Activated naive CD8-positive, alpha-beta T cell treated with anti-CD3 and anti-CD28 coated beads for 36 hours (primary cell): ENCODE measurements at regions not wholly inside any gene's neighbourhood (a gene's known extent, or its start where the extent isn't known, plus 50 kb on each side); places are given as distances from the start of the nearest gene placed in this dataset.

Source experiments
- DNase-seq: peaks from one replicate; pipeline ENCODE4 v3.0.0; 2021
- H3K27ac Mint-ChIP-seq: one replicate; pipeline ENCODE4 v1.8.0; 2022; ENCODE audit warnings: mild to moderate bottlenecking, moderate library complexity, mixed read lengths
- H3K27me3 Mint-ChIP-seq: one replicate; pipeline ENCODE4 v1.8.0; 2022; ENCODE audit warnings: mild to moderate bottlenecking, mixed read lengths
- H3K36me3 Mint-ChIP-seq: one replicate; pipeline ENCODE4 v1.8.0; 2021; ENCODE audit warnings: mild to moderate bottlenecking, mixed read lengths
- H3K4me1 Mint-ChIP-seq: one replicate; pipeline ENCODE4 v1.8.0; 2021; ENCODE audit warnings: mixed read lengths
- H3K4me3 Mint-ChIP-seq: one replicate; pipeline ENCODE4 v1.8.0; 2022; ENCODE audit warnings: mild to moderate bottlenecking, moderate library complexity, mixed read lengths
- H3K9me3 Mint-ChIP-seq: one replicate; pipeline ENCODE4 v1.8.0; 2022; ENCODE audit warnings: mixed read lengths

- no peaks in the 10 kb centered on the region for H3K27me3 Mint-ChIP-seq
- no peaks in the 10 kb centered on the region for H3K4me1 Mint-ChIP-seq
- DNase-seq: no peak
- H3K9me3 Mint-ChIP-seq: no peaks in the 10 kb centered on the region
- H3K27ac Mint-ChIP-seq: no peak overlapping the region
- H3K36me3 Mint-ChIP-seq: no peaks in the 10 kb centered on the region
- no peak overlapping the region for H3K4me3 Mint-ChIP-seq
These were observed 793.1 kb downstream of the DTWD2 start for GRCh38 chr5:118195211-118195610.

DNA sequence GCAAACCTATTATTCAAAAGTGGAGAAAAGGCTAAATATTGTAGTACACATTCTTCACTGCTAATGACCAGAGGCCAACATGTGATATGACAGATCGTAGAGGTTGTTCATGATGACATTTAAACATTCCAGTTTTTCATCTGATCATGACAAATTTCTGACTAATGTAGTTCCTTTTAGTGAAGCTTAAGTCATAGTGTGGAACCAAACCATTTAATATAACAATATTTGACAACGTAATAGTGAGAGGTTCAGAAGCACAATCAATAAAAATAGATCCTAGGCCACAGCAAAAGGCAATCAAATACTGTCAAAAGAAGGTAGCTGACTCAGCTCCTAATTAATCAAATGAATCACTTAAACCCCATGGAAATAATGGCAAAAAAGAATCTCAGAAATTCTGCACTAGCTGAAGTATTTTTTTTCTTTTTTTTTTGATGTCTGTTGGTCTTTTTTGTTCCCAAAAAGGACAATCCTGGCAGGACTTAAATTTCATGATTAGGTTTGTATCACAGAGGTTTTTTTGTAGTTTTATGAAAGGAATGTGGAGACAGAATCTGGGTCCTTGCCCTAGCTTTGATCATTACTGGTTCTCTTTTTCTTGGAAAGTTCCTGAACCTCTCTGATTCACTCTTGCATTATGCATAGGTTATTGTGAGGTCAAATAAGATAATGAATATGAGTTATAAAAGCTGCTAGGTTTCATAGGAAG is 795.0 kb downstream of the DTWD2 start:
- no peaks in the 10 kb centered on the region for H3K36me3 Mint-ChIP-seq
- no peak overlapping the region for H3K4me3 Mint-ChIP-seq
- H3K9me3 Mint-ChIP-seq: no peaks in the 10 kb centered on the region
- H3K27me3 Mint-ChIP-seq: no peaks in the 10 kb centered on the region
- no peak for DNase-seq
- no peak overlapping the region for H3K27ac Mint-ChIP-seq
- no peaks in the 10 kb centered on the region for H3K4me1 Mint-ChIP-seq

GRCh38 chr5:118185018-118185417 is 803.3 kb downstream of the DTWD2 start:
- Mint-ChIP-seq H3K27ac (no peak overlapping the region), H3K36me3 (no peaks in the 10 kb centered on the region), H3K9me3 (peaks cover 3% of the 10 kb centered on the region), H3K4me3 (no peak overlapping the region), H3K27me3 (no peaks in the 10 kb centered on the region), H3K4me1 (no peaks in the 10 kb centered on the region)
- no peak for DNase-seq

DNA sequence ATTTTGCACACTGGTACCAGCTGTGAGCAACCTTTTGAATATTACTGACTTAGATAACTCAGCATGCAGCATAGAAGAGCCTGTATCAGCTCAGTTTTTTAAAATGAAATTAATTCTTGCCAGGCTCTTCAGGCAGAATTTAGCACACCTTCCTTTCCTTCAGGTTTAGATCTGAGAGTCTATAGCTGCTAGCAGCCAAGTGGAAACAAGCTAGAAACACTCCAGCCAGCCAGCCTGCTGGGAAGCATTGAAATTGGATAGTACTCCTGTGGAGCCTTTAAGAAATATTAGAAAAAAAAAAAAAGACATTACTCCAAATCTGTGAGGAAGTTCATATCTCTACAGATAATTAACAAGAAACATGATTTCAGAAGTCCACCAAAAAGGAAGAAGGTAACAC is 812.2 kb downstream of the DTWD2 start:
- no peak overlapping the region for H3K27ac Mint-ChIP-seq
- no peak for DNase-seq
- H3K4me1 Mint-ChIP-seq: no peaks in the 10 kb centered on the region

GRCh38 chr5:118174671-118175070 is 813.7 kb downstream of the DTWD2 start:
- H3K9me3 Mint-ChIP-seq: peaks cover 8% of the 10 kb centered on the region
- H3K27ac Mint-ChIP-seq: no peak overlapping the region
- H3K27me3 Mint-ChIP-seq: no peaks in the 10 kb centered on the region
- H3K36me3 Mint-ChIP-seq: no peaks in the 10 kb centered on the region
- no peak for DNase-seq
- no peak overlapping the region for H3K4me3 Mint-ChIP-seq
- no peaks in the 10 kb centered on the region for H3K4me1 Mint-ChIP-seq

More for the DNA sequence above, 812.2 kb downstream of the DTWD2 start:
- Mint-ChIP-seq H3K4me3 (no peak overlapping the region), H3K36me3 (no peaks in the 10 kb centered on the region), H3K9me3 (peaks cover 12% of the 10 kb centered on the region), H3K27me3 (no peaks in the 10 kb centered on the region)

GRCh38 chr5:118173340-118173739 is 815.0 kb downstream of the DTWD2 start:
- Mint-ChIP-seq H3K27ac (no peak overlapping the region), H3K27me3 (no peaks in the 10 kb centered on the region), H3K36me3 (no peaks in the 10 kb centered on the region), H3K4me3 (no peak overlapping the region), H3K4me1 (no peaks in the 10 kb centered on the region), H3K9me3 (peaks cover 5% of the 10 kb centered on the region)
- no peak for DNase-seq

- Mint-ChIP-seq H3K4me1 (no peaks in the 10 kb centered on the region), H3K27me3 (no peaks in the 10 kb centered on the region), H3K9me3 (no peaks in the 10 kb centered on the region), H3K4me3 (no peak overlapping the region), H3K36me3 (no peaks in the 10 kb centered on the region), H3K27ac (no peak overlapping the region)
- DNase-seq: no peak
These were observed 822.7 kb downstream of the DTWD2 start for GRCh38 chr5:118165619-118166018.

GRCh38 chr5:118156181-118156580 is 832.2 kb downstream of the DTWD2 start:
- no peak overlapping the region for H3K27ac Mint-ChIP-seq
- H3K36me3 Mint-ChIP-seq: no peaks in the 10 kb centered on the region
- no peaks in the 10 kb centered on the region for H3K27me3 Mint-ChIP-seq
- no peak overlapping the region for H3K4me3 Mint-ChIP-seq
- H3K9me3 Mint-ChIP-seq: peaks cover 5% of the 10 kb centered on the region
- DNase-seq: no peak
- H3K4me1 Mint-ChIP-seq: no peaks in the 10 kb centered on the region

DNA sequence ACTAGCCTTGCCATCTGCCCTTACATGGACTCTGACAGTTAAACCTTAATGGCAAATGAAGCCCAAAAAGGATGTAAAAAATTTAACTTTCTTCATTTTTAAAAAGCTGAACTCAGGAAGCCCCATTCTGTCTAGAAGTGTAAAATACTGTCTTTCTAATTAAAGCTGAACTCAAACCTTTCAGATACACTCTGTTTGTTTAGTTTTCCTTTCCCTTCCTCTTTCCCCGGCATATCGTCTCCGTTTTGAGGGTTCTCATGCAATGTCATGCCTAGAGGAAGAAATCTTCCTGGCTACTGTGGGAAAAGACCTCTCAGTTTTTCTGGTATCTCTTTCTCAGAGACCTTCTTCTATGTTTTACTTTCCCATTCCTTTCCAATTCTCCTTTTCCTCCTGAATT is 841.5 kb downstream of the DTWD2 start:
- no peaks in the 10 kb centered on the region for H3K36me3 Mint-ChIP-seq
- H3K4me3 Mint-ChIP-seq: no peak overlapping the region
- peaks cover 6% of the 10 kb centered on the region for H3K9me3 Mint-ChIP-seq
- DNase-seq: no peak
- H3K27ac Mint-ChIP-seq: no peak overlapping the region
- no peaks in the 10 kb centered on the region for H3K4me1 Mint-ChIP-seq
- no peaks in the 10 kb centered on the region for H3K27me3 Mint-ChIP-seq

- DNase-seq: no peak
- H3K36me3 Mint-ChIP-seq: no peaks in the 10 kb centered on the region
- no peaks in the 10 kb centered on the region for H3K27me3 Mint-ChIP-seq
- no peak overlapping the region for H3K4me3 Mint-ChIP-seq
- peaks cover 4% of the 10 kb centered on the region for H3K9me3 Mint-ChIP-seq
- H3K27ac Mint-ChIP-seq: no peak overlapping the region
- H3K4me1 Mint-ChIP-seq: no peaks in the 10 kb centered on the region
These were observed 843.8 kb downstream of the DTWD2 start for GRCh38 chr5:118144540-118144939.

GRCh38 chr5:118139361-118139760 is 849.0 kb downstream of the DTWD2 start:
- Mint-ChIP-seq H3K4me1 (no peaks in the 10 kb centered on the region), H3K4me3 (no peak overlapping the region), H3K9me3 (peaks cover 4% of the 10 kb centered on the region), H3K36me3 (no peaks in the 10 kb centered on the region), H3K27me3 (no peaks in the 10 kb centered on the region), H3K27ac (no peak overlapping the region)
- DNase-seq: no peak

DNA sequence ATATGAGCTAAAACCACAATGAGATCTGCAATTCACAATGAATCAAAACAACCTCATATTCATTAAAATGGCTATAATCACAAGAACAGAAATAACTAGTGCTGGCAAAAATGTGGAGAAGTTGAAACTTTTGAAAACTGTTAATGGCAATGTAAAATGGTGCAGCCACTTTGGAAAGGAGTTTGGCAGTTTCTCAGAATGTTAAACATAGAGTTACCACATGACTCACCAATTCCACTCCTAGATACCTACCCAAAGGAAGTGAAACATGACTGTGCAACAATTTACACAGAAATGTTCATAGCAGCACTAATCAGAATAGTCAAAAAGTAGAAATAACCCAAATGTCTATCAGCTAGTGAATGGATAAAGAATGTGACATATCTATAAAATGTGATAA is 862.2 kb downstream of the DTWD2 start:
- no peak for DNase-seq
- Mint-ChIP-seq H3K27me3 (no peaks in the 10 kb centered on the region), H3K9me3 (peaks cover 4% of the 10 kb centered on the region), H3K36me3 (no peaks in the 10 kb centered on the region), H3K4me3 (no peak overlapping the region), H3K27ac (no peak overlapping the region), H3K4me1 (no peaks in the 10 kb centered on the region)

DNA sequence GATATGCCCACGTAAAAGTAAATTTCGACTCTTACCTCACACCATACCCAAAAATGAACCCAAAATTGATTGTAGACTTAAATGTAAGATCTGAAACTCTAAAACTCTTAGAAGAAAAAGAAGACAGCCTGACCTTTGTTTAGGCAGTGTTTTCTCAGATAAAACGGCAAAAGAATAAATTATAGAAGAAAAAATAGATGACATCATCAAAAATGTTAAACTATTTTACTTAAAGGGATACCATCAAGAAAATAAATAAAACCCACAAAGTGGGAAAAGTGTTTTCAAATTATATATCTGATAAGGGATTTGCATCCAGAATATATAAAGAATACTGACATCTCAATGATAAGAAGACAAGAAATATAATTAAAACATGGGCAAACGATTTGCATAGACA is 862.7 kb downstream of the DTWD2 start:
- DNase-seq: no peak
- Mint-ChIP-seq H3K27ac (no peak overlapping the region), H3K4me1 (no peaks in the 10 kb centered on the region), H3K27me3 (no peaks in the 10 kb centered on the region), H3K9me3 (peaks cover 4% of the 10 kb centered on the region), H3K4me3 (no peak overlapping the region), H3K36me3 (no peaks in the 10 kb centered on the region)

DNA sequence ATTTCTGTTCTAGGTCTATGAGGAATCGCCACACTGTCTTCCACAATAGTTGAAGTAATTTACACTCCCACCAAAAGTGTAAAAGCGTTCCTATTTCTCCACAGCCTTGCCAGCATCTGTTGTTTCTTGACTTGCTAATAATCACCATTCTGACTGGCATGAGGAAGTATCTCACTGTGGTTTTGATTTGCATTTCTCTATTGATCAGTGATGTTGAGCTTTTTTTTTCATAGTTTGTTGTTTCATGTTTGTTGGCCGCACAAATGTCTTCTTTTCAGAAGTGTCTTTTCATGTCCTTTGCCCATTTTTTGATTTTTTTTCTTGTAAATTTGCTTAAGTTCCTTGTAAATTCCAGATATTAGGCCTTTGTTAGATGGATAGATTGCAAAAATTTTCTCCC is 867.1 kb downstream of the DTWD2 start:
- Mint-ChIP-seq H3K27ac (no peak overlapping the region), H3K4me1 (no peaks in the 10 kb centered on the region), H3K4me3 (no peak overlapping the region), H3K36me3 (no peaks in the 10 kb centered on the region), H3K9me3 (peaks cover 1% of the 10 kb centered on the region), H3K27me3 (no peaks in the 10 kb centered on the region)
- no peak for DNase-seq

DNA sequence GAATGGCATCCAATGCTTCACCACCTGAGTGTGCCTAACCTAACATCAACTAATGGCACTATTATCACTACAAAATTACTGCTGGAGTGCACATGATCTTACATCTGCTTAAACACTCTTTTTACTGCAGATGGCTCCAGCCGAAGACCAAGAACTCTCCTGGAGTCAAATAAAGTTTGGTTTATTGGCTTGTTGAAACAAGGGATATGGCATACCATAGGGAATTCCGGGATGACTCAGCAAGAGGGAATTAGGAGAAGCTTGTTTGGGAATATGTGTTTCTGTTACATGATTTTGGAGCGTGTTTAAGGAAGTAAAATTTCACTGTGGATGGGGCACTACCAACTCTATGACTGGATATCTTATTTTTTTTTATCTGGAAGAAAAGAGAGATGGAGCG is 872.6 kb downstream of the DTWD2 start:
- no peaks in the 10 kb centered on the region for H3K36me3 Mint-ChIP-seq
- no peaks in the 10 kb centered on the region for H3K4me1 Mint-ChIP-seq
- H3K27ac Mint-ChIP-seq: no peak overlapping the region
- DNase-seq: no peak
- H3K9me3 Mint-ChIP-seq: peaks cover 4% of the 10 kb centered on the region
- H3K4me3 Mint-ChIP-seq: no peak overlapping the region
- H3K27me3 Mint-ChIP-seq: no peaks in the 10 kb centered on the region

DNA sequence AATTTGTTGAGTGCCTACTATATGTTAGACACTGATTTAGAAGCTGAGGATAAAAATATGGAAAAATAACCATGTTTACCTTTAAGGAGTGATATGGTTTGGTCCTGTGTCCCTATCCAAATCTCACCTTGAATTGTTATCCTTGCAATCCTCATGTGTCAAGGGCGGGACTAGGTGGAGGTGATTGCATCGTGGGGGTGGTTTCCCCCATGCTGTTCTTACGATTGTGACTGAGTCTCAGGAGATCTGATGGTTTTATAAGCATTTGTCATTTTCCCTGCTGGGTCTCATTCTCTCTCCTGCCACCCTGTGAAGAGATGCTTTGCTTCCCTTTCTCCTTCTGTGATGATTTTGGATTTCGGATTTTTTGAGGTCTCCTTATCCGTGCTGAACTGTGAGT is 876.4 kb downstream of the DTWD2 start:
- no peak for DNase-seq
- Mint-ChIP-seq H3K4me1 (no peaks in the 10 kb centered on the region), H3K9me3 (peaks cover 3% of the 10 kb centered on the region), H3K4me3 (no peak overlapping the region), H3K36me3 (no peaks in the 10 kb centered on the region), H3K27me3 (no peaks in the 10 kb centered on the region), H3K27ac (no peak overlapping the region)
